HG03175 (cell line): ENCODE measurements at regions not wholly inside any gene's neighbourhood (a gene's known extent, or its start where the extent isn't known, plus 50 kb on each side); places are given as distances from the start of the nearest gene placed in this dataset.
A peak's percentile ranks its signal among the peaks of the same experiment; 100 is the strongest.

ENCODE experiments used
- ATAC-seq: cut with Tn5 transposase; IDR thresholded peaks from one replicate; pipeline ENCODE4 v1.9.1; 2021; ENCODE audit warnings: mild to moderate bottlenecking, moderate library complexity; ENCODE audit not compliant: unreplicated experiment

GRCh38 chr2:238963161-238963970 lies 115.5 kb downstream of the TWIST2 start:
- no peak for ATAC-seq

GRCh38 chr2:238963971-238964328 lies 116.1 kb downstream of the TWIST2 start:
- no peak for ATAC-seq

GRCh38 chr2:238964544-238965067 lies 116.7 kb downstream of the TWIST2 start:
- ATAC-seq, result no peak

GRCh38 chr2:238965371-238966071 lies 117.6 kb downstream of the TWIST2 start:
- no peak for ATAC-seq

GRCh38 chr2:238966072-238966937 lies 118.4 kb downstream of the TWIST2 start:
- no peak for ATAC-seq

- ATAC-seq, result no peak
Measured at GRCh38 chr2:238967031-238967977, 119.4 kb downstream of the TWIST2 start.

- ATAC-seq, result no peak
Measured at GRCh38 chr2:238967978-238968360, 120.1 kb downstream of the TWIST2 start.

GRCh38 chr2:238968616-238969384 lies 120.9 kb downstream of the TWIST2 start:
- ATAC-seq, result no peak

- ATAC-seq, result no peak
Measured at GRCh38 chr2:238969857-238970256, 122.0 kb downstream of the TWIST2 start.

GRCh38 chr2:238970553-238971081 lies 122.7 kb downstream of the TWIST2 start:
- peak; percentile 75 for ATAC-seq

GRCh38 chr2:238971318-238972145 lies 123.6 kb downstream of the TWIST2 start:
- ATAC-seq, result no peak

- no peak for ATAC-seq
Measured at GRCh38 chr2:238972146-238972445, 124.2 kb downstream of the TWIST2 start.

GRCh38 chr2:238973038-238973739 lies 125.3 kb downstream of the TWIST2 start:
- no peak for ATAC-seq

- no peak for ATAC-seq
Measured at GRCh38 chr2:238974081-238974480, 126.2 kb downstream of the TWIST2 start.

GRCh38 chr2:238974501-238975166 lies 126.7 kb downstream of the TWIST2 start:
- ATAC-seq, result no peak

- no peak for ATAC-seq
Measured at GRCh38 chr2:238975408-238975807, 127.5 kb downstream of the TWIST2 start.

- ATAC-seq, result no peak
Measured at GRCh38 chr2:238978497-238978896, 130.6 kb downstream of the TWIST2 start.
